Right lobe of liver (tissue), 4 donors: ENCODE measurements at regions not wholly inside any gene's neighbourhood (a gene's known extent, or its start where the extent isn't known, plus 50 kb on each side); places are given as distances from the start of the nearest gene placed in this dataset.
"Not testable (repeated sequence)": the region's sequence is repeated elsewhere in the genome, so short reads cannot be mapped to it uniquely, and the experiment has no call there.

Experiments used
- POLR2A ChIP-seq: fragments of 450-650 bp; IDR thresholded peaks from one replicate; pipeline ENCODE4 v1.6.1; 2017; ENCODE audit warnings: antibody characterized with exemption, mild to moderate bottlenecking
- TF ChIP-seq, protein P1 (sequence below), 4 donors: fragments of 200-600 bp in 3 of 4; fragments of 450-650 bp in 1 of 4; IDR thresholded peaks; one replicate each; pipeline versions ENCODE4 v1.5.1 to v1.8.0; 2016 to 2022; ENCODE audit warnings: antibody characterized with exemption in 4 of 4, mild to moderate bottlenecking in 2 of 4
- donor health status: DM: no; HTN: no; CAD: no.
- donor health status: DM: no; HTN: no; CAD: no.
- donor health status: DM: no; HTN: yes; CAD: no.

DNA sequence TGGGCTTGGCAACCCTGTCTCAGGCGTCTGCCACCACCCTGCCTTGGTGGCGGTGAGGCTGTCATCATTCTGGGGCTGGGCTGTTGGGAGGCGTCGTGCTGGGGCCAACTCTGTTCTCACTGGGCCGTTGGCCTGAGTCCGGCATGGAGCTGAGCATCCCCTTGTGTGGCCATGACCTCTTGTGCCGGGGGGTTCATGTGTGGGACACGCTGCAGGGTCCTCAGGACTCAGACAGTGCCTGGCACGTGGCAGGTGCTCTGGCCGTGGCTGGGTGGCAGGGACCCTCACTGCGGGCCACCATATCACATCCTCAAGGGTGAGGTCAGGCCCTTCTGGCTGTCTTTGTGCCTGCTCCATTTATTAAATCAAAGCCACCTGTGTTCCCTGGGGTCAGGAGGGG lies 197.4 kb downstream of the BANP start:
- TF ChIP-seq, protein P1, sequence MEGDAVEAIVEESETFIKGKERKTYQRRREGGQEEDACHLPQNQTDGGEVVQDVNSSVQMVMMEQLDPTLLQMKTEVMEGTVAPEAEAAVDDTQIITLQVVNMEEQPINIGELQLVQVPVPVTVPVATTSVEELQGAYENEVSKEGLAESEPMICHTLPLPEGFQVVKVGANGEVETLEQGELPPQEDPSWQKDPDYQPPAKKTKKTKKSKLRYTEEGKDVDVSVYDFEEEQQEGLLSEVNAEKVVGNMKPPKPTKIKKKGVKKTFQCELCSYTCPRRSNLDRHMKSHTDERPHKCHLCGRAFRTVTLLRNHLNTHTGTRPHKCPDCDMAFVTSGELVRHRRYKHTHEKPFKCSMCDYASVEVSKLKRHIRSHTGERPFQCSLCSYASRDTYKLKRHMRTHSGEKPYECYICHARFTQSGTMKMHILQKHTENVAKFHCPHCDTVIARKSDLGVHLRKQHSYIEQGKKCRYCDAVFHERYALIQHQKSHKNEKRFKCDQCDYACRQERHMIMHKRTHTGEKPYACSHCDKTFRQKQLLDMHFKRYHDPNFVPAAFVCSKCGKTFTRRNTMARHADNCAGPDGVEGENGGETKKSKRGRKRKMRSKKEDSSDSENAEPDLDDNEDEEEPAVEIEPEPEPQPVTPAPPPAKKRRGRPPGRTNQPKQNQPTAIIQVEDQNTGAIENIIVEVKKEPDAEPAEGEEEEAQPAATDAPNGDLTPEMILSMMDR (IDR thresholded peaks at IDR 0.05), result not testable (repeated sequence)
- not testable (repeated sequence) for TF ChIP-seq POLR2A
